ENCODE measurements at regions not wholly inside any gene's neighbourhood (a gene's known extent, or its start where the extent isn't known, plus 50 kb on each side); places are given as distances from the start of the nearest gene placed in this dataset.
"Not testable (repeated sequence)": the region's sequence is repeated elsewhere in the genome, so short reads cannot be mapped to it uniquely, and the experiment has no call there.

DNA sequence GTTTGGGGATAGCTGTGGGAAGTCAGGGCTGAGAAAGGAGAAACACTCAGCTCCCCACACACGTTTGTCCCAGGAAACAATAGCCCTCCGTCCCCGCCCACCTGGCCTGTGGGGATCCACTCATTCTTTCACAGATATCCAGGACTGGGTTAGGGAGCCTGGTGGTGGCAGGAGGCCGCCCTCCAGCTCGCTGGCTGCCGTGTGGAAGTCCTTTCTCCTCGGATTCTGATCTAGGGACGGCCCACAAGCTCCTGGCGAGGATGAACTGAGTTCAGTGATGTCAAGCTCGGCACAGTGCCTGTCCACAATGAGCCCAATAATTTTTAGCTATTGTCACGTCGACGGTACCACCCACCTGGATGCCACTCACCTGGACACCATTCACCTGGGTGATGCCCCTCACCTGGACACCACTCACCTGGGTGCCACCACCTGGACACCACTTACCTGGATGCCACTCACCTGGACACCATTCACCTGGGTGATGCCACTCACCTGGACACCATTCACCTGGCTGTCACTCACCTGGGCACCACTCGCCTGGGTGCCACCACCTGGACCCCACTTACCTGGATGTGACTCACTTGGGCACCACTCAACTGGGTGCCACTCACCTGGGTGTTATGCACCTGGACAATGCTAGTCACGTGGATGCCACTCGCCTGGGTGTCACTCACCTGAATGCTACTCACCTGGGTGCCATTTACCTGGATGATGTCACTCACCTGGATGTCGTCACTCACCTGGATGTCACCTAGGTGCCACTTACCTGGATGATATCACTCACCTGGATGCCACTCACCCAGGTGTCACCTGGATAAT lies 172.5 kb upstream of the FOXF1 start:
- DNase-seq = no peak

DNA sequence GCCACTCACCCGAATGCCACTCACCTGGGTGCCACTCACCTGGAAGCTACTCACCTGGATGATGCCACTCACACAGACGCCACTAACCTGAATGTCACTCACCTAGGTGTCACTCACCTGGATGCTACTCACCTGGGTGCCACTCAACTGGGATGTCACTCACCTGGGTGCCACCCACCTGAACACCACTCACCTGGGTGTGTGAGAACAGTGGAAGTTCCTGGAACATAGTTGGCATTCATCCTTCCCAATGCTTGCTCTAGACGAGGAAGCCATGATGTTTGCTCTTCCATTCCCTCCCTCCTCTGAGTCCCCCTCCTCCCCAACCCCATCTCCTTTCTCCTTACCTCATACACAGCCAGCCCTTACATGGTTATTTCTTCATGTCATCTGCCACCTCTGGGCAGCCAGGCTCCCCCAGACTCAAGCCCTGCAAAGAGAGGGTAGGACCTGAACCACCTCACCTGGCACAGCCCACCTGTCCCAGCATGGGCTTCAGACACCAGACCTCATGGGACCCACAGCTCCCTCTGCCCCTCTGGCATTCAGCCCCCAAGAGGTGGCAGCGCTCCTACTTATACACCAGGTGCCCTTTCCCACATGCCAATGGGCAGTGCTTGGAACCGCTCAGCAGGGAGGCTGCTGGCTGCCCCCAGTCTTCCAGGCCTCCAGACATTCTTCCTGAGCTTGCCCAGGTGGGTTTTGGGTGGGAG lies 171.8 kb upstream of the FOXF1 start:
- no peak for DNase-seq

DNA sequence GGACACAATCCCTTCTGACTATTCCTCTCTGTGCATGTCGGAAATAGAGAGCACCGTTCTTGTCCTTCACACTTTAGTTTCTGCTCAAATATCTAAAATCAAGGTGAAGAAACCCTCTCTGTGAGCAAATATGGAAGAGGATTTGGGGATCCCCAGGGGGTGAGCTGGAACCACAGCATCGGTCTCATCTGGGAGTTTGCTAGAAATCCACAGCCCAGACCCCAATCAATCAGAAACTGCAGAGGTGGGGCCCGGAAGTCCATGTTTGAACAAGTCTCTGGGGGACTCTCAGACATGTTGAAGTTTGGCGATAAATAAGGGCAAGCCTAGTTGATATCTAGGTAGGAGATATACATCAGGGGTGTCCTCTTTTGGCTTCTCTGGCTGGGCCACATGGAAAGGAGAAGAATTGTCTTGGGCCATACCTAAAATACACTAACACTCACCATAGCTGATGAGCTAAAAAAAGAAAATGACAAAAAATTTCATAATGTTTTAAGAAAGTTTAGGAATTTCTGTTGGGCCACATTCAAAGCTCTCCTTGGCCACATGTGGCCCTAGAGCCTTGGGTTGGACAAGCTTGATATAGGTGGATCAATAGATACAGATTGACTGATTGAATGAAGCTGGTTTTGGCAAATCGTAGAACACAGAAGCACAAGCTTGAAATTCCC lies 168.0 kb upstream of the FOXF1 start:
- no peak for DNase-seq

DNA sequence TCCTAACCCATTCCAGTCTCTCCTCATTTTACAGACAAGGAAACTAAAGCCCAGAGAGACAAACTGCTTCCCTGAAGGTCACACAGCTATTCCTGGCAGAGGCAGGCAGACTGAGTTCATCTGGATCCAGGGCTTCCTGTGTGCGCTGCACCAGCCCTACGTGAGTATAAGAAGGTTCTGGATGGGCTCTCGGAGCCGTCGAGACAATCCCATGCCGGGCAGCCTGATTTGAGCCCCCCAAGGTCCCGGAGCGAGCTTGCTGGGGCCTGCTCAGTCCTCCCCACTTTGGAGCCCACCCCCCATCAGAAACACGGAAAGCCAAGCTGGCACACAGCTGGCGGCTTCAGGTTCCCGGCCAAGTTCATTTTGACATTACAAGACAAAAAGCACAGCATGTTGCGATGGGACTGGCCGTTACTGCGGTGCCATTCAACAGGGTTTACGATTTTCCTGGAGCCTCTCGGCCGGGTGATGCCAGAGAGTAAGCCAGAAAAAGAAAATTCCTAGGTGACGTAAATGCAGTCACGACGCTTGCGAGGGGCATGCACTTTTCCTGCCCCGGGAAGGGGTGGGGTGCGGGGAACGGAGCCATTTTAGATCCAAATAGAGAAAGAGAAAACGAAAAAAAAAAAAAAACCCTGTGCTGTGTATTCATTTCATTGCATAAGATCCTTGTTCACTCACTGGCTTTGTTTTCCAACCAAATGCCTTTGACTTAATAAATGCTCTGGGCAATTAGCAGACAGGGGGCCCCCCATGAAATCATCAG lies 167.1 kb upstream of the FOXF1 start:
- peak; percentile 77 for DNase-seq

DNA sequence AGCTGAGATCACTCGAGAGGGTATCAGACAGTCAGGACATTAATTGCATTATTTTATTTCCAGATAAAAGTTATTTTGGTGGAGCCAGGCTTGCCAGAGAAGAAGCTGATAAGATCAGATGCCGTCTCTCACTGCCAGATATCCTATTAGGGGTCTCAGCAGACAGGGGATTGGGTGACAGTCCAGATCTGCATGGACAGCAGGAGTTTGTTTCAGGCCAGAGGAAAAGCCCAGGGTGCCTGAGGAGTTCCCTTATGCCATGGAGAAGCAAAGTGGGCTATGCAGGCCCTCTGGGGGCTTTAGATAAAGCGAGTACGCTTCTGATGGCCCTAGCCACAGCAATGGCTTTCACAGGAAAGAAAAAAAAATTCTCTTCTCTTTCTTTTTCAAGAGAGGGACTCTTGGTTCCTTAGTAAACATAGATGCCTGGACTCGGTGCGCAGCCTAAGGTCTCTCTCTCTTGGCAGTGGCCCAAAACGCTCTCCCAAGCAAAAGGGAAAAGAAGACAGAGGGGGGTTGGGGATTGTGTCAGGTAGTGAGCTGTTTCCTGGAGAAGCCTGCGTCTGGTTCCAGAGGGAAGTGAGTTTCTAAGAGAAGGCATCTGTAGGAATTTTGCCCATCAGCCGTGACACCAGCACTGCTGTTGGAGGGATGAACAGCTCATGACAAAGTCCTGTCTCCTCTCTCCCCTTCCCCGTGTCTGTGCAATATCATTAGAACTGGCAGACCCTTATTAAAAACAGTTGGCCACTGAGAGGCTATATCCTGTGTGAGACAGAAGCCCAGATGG lies 166.3 kb upstream of the FOXF1 start:
- DNase-seq = peak; percentile 64

DNA sequence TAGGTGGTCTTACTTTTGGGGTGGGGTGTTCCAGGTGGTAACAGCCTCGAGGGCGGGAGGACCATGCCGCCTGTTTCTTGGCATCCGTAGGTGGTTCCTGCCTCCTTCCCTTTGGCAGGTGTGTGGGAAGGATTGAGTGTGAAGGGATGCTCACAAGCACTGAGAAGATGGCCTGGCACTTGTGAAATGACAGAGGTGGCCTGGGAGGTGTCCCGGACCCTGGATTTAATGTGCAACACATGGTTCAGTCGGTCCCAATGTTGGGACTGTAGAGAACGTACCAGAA lies 165.8 kb upstream of the FOXF1 start:
- DNase-seq = no peak

DNA sequence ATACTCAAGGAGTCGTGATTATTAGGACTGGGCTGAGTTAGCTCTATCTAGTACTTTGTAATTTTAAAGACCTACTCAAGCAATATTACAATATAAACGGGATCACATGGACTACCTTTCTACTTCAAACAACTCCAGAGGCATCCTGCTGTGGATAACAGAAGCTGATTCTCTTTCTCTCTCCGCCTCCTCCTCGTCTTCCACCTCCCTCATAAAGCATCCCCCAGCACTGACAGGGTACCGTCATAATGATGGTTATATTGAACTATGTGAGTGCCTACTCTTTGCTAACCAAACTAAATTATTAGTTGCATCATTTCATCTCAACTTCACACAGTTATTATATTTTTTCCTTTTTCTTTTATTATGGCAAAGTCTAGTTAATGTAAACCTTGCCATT lies 165.4 kb upstream of the FOXF1 start:
- no peak for DNase-seq

DNA sequence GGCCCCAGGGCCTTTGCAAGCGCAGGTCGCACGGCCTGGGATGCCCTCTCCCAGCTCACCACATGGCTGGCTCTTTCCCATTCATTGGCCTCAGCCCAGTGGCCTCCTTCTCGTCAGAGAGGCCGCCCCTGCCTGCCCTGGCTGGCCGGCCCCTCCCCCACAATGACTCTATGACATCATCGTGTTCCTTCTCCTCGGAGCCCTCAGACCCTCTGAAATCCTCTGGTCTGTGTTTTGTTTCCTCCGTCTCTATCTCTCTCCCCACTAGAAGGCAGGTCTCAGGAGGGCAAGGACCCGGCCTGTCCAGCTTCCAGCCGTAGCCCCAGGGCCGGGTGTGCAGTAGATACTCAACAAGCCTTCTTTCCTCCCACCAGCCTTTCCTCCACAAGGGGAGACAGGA lies 164.8 kb upstream of the FOXF1 start:
- no peak for DNase-seq

DNA sequence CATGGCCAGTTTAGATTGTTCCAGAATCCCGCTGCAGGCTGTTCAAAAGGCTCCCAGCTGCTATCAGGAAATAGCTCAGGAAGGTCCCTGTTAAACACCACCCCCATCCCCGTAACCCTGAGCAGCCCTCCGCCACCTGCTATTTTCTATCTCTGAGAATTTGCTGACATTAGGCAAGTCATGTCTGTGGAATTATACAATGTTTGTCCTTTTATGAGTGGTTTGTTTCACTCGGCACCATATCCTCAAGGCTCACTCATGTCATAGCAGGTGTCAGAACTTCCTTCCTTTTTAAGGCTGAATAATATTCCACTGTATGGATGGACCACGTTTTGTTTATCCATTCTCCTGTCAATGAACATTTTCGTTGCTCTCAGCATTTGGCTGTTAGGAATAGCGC lies 164.3 kb upstream of the FOXF1 start:
- DNase-seq = no peak

DNA sequence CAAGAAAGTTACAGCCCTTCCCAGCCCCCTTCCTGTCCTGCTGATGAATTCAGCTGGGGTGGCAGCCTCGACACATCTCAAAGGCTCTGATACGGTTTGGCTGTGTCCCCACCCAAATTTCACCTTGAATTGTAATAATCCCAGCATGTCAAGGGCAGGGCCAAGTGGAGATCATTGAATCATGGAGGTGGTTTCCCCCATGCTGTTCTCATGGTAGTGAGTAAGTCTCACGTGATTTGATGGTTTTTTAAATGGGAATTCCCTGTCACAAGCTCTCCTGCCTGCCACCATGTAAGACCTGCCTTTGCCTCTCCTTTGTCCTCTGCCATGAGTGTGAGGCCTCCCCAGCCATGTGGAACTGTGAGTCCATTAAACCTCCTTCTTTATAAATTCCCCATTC lies 163.2 kb upstream of the FOXF1 start:
- DNase-seq = no peak

DNA sequence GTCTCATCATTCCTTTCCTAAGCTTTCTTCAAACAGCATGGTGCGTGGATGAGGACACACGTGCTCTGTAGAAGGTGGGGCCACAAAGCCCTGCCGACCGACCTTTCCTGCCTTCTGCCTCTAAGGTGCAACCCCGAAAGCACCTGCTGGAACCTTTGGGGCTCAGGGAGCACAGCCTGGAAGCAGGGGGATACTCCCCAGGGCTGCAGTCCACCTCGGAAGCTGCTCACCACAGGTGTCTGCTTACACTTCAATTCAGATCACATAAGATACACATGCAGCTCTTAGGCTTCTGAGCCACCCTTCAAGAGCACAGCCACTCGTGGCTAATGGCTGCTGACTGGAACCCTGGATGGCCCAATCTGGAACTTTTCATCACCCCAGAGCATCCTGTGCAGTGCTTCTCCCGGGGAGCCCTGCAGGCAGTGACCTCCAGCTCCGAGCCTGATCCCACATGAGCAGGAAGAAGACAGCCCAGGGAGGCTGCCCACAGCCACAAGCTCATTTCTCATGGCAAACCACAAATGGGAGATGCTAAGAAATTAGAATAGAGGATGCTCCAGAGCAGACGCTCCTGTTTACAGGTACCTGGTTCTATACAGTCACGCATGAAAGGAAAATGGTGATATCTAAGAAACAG lies 162.3 kb upstream of the FOXF1 start:
- no peak for DNase-seq

DNA sequence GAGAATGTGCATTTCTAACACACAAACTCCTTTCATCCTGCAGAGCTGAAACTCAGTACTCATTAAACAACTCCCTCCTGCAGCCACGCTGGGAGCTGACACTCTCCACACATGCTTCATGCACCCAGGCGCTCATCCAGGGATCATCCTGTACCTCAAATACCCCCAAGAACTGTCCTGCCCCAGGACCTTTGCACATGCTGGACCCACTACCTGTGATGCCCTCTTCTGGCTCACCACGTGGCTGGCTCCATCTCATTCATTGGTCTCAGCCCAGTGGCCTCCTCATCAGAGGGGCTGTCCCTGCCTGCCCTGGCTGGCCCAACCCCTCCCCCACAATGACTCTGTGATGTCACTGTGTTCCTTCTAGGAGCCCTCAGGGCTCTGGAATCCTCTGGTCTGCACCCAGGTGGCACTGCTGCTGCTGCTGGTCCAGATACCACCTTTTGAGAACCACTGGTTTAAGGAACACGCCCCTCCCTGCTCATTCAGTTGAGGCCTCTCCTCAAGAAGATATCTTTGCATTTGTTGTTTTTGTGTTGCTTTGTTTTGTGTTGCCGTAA lies 160.9 kb upstream of the FOXF1 start:
- DNase-seq = no peak

DNA sequence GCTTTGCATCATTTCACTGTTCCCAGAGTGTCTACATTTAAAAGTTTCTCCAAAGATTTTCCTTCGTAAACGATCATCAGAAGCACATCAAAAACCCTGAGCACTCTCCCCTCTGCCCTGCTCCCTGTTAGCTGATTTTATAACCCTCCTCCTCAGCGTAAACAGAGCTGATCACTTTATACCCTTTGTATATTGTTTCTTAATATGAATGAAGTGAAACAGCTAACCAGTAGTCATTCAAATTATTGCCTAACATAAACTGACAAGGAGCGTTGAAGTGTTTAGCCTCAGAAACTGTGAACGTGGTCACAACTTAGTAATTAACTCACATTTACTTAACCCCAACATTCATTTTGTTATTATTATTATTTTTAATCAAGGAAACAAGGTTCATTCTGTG lies 160.0 kb upstream of the FOXF1 start:
- DNase-seq = no peak

DNA sequence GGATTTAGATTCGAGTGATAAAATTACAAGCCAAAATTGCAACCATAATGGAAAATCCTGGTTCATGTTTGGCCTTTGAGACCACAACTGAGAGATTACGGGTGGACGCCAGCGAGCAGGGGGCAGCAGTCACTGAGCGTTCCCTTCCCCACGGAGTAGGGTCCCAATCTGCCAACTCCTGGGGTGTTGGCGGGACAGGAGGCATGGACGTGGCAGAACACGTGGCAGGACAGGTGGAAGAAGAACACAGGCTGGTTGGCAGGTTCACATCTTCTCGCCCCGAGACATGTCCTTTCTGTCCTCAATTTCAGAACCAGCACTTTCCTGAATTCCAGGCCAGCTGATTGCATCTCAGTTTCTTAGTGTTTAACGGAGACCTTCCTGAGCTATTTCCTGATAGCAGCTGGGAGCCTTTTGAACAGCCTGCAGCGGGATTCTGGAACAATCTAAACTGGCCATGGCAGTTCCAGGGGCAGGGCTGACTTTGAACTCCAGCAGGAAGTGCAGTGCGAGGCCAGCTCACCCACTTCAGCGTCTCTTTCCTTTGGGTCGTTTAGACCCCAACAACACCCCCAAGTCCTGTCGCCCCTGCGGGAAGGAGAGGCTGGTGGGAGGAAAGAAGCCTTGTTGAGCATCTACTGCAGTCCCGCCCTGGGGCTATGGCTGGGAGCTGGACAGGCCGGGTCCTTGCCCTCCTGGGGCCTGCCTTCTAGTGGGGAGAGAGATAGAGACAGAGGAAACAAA lies 159.1 kb upstream of the FOXF1 start:
- no peak for DNase-seq

DNA sequence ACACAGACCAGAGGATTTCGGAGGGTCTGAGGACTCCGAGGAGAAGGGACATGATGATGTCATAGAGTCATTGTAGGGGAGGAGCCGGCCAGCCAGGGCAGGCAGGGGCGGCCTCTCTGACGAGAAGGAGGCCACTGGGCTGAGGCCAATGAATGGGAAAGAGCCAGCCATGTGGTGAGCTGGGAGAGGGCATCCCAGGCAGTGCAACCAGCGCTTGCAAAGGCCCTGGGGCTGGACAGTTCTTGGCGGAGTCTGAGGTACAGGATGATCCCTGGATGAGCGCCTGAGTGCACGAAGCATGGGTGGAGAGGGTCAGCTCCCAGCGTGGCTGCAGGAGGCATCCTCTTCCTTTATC lies 158.6 kb upstream of the FOXF1 start:
- not testable (repeated sequence) for DNase-seq

DNA sequence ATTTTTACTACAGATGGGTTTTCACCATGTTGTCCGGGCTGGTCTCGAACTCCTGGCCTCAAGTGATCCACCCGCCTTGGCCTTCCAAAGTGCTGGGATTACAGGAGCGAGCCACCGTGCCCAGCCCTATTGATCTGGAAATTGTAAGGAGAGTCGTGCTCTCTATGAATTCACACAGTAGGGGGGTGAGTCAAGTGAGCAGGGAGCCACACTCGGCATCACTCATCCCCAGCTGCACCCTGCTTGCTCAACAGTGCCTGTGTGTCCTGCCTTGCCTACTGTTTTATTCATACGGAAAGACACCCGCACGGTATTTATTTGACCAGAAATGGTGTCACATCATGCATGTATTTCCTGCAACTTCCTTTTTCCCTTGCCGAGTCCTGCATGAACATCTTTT lies 157.2 kb upstream of the FOXF1 start:
- DNase-seq = peak; percentile 65

DNA sequence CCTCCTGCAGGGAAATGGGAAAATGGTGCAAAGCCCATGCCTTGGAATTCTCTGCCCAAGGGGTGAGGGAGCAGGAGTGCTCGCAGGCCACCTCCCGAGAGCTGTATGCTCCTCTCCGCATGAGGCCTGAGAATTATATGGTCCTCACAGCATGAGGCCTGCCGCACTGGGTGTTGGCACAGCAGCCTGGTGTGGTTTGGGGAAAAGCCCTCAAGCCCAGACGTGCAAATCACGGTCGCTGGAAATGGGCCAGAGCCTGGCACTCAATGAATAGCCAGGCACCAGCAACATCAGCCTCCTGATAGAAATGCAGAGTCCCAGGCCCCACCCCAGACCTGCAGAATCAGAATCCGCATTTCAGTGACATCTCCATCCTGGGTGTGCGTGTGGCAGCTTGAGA lies 156.4 kb upstream of the FOXF1 start:
- no peak for DNase-seq

DNA sequence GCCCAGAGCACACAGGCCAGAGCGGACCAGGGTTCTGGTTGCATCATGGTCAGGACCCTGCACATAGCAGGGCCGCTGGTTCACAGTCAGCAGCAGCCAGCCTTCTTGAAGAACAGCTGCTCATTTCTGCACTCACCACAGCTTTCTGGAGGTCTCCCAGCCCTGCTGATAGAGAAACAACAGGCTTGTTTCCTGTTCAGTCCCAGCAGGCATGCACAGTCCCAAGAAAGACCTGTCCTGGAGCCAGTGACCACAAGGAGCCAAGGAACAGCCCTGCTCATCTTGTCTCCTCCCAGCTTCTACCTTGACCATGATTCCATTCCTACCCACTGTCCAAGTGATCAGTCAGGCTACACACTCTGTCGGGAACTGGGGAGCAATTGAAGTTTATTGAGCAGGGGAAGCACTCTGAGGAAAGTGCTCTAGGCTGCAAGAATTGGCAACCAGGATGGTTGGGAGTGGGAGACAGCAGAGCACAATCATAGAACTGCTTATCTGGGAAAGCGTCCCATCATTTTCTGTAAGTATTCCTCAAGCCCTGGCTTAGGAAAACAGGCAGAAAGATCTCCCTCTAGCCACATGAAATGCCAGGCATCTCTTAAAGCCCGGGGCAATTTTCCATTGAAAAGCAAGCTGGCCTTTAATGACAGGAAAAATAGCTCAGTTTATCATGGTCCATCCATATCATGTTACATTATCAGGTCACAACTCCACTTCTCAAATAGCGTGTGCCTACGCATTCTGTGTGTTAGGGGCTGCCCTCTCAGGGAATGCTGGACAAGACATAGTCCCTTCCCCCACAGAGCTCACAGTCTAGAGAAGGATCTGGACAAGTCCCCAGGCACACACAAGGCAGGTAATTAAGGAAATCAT lies 155.4 kb upstream of the FOXF1 start:
- DNase-seq = peak; percentile 60

DNA sequence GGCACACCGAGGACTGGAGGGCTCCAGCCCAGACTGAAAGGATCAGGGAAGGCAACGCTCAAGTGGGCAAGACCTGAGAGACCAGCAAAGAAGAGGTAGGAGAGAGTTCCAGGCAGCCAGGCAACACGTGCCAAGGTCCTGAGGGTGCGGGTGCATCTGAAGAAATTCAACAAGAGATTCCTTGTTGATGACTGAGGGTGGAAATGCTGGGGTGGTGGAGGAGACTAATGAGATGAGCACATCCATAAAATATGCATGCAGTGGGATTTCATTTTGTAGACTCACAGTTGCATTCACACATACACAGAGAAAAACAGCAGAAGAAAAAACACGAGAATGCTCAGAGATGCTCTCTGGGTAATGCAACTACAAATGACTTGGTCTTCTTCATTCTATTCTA lies 154.8 kb upstream of the FOXF1 start:
- peak; percentile 93 for DNase-seq

DNA sequence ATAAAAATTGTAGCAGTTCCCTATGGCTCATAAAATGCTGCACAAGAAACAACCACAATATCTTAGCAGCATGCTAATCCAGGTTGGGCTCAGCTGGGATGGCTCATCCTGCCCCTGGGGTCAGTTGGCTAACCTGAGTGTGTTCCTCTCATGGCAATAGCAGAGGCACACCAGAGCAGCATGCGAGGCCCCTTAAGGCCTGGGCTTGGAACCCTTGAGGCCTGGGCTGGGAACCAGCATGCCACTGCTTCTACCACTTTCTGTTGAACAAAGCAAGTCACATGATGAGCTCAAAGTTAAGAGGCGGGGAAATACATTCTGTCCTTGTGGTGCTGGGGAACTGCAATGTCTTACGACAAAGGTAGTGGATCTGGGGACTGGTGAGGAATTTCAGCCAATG lies 154.4 kb upstream of the FOXF1 start:
- DNase-seq = no peak

All from fibroblast of skin of right biceps (primary cell).